ENCODE measurements at regions not wholly inside any gene's neighbourhood (a gene's known extent, or its start where the extent isn't known, plus 50 kb on each side); places are given as distances from the start of the nearest gene placed in this dataset.

GRCh38 chr11:112514011-112514740 lies 253.5 kb upstream of the PLET1 start:
- no peaks in the 10 kb centered on the region for H3K36me3 ChIP-seq

GRCh38 chr11:112516261-112516660 lies 255.6 kb upstream of the PLET1 start:
- no peaks in the 10 kb centered on the region for H4K20me1 ChIP-seq
- H3K36me3 ChIP-seq = no peaks in the 10 kb centered on the region
- no peaks in the 10 kb centered on the region for H3K27me3 ChIP-seq
- TF ChIP-seq Cebpa-rat (IDR thresholded peaks at IDR 0.05) = no peak
- no peak overlapping the region for H3K27ac ChIP-seq
- H3K4me3 ChIP-seq = no peak overlapping the region
- 0 out of 2 replicates have a peak, but pooled peaks cover 6% of the 10 kb centered on the region for H3K4me1 ChIP-seq
- no peaks in the 10 kb centered on the region for H3K9me3 ChIP-seq
- H3K9ac ChIP-seq = no peak overlapping the region
- no peak overlapping the region for H3K4me2 ChIP-seq

More at GRCh38 chr11:112514011-112514740, 253.5 kb upstream of the PLET1 start:
- Histone ChIP-seq H3K4me3 (no peak overlapping the region), H4K20me1 (no peaks in the 10 kb centered on the region), H3K9ac (no peak overlapping the region), H3K4me1 (0 out of 2 replicates have a peak, but pooled peaks cover 6% of the 10 kb centered on the region), H3K4me2 (no peak overlapping the region), H3K27me3 (no peaks in the 10 kb centered on the region), H3K27ac (no peak overlapping the region), H3K9me3 (no peaks in the 10 kb centered on the region)
- TF ChIP-seq Cebpa-rat (IDR thresholded peaks at IDR 0.05) = no peak

- H3K4me3 ChIP-seq = no peak overlapping the region
- no peak for TF ChIP-seq Cebpa-rat (IDR thresholded peaks at IDR 0.05)
- H3K27ac ChIP-seq = no peak overlapping the region
- no peaks in the 10 kb centered on the region for H4K20me1 ChIP-seq
- no peaks in the 10 kb centered on the region for H3K9me3 ChIP-seq
- H3K4me1 ChIP-seq = 0 out of 2 replicates have a peak, but pooled peaks cover 6% of the 10 kb centered on the region
- no peaks in the 10 kb centered on the region for H3K27me3 ChIP-seq
- H3K9ac ChIP-seq = no peak overlapping the region
- H3K36me3 ChIP-seq = no peaks in the 10 kb centered on the region
- no peak overlapping the region for H3K4me2 ChIP-seq
Measured at GRCh38 chr11:112516755-112517154, 256.1 kb upstream of the PLET1 start.

GRCh38 chr11:112518371-112518770 lies 257.7 kb upstream of the PLET1 start:
- TF ChIP-seq Cebpa-rat (IDR thresholded peaks at IDR 0.05) = no peak
- no peak overlapping the region for H3K27ac ChIP-seq
- H3K9me3 ChIP-seq = no peaks in the 10 kb centered on the region
- 0 out of 2 replicates have a peak, but pooled peaks cover 6% of the 10 kb centered on the region for H3K4me1 ChIP-seq
- H3K4me2 ChIP-seq = no peak overlapping the region
- no peak overlapping the region for H3K9ac ChIP-seq
- no peak overlapping the region for H3K4me3 ChIP-seq
- no peaks in the 10 kb centered on the region for H3K36me3 ChIP-seq
- no peaks in the 10 kb centered on the region for H3K27me3 ChIP-seq
- no peaks in the 10 kb centered on the region for H4K20me1 ChIP-seq

DNA sequence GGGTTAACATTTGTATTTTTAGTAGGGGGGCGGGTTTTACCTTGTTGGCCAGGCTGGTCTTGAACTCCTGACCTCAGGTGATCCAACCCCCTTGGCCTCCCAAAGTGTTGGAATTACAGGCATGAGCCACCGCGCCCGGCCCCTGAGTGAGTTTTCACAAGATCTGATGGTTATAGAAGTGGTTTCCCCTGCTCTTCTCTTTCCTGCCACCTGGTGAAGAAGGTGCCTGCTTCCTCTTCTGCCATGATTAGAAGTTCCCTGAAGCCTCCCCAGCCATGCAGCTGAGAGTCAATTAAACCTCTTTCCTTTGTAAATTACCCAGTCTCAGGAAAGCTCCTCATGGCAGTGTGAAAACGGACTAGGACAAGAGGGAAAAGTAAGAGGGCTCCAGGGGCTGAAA lies 259.1 kb upstream of the PLET1 start:
- TF ChIP-seq Cebpa-rat (IDR thresholded peaks at IDR 0.05) = no peak

GRCh38 chr11:112520354-112520753 lies 259.7 kb upstream of the PLET1 start:
- 0 out of 2 replicates have a peak, but pooled peaks cover 6% of the 10 kb centered on the region for H3K4me1 ChIP-seq
- no peaks in the 10 kb centered on the region for H3K9me3 ChIP-seq
- no peak overlapping the region for H3K9ac ChIP-seq
- no peaks in the 10 kb centered on the region for H3K36me3 ChIP-seq
- no peak for TF ChIP-seq Cebpa-rat (IDR thresholded peaks at IDR 0.05)
- H3K4me2 ChIP-seq = no peak overlapping the region
- no peak overlapping the region for H3K27ac ChIP-seq
- H3K27me3 ChIP-seq = no peaks in the 10 kb centered on the region
- H4K20me1 ChIP-seq = no peaks in the 10 kb centered on the region
- H3K4me3 ChIP-seq = no peak overlapping the region

More for the DNA sequence above, 259.1 kb upstream of the PLET1 start:
- Histone ChIP-seq H3K27me3 (no peaks in the 10 kb centered on the region), H3K27ac (no peak overlapping the region), H4K20me1 (no peaks in the 10 kb centered on the region), H3K9ac (no peak overlapping the region), H3K4me3 (no peak overlapping the region), H3K36me3 (no peaks in the 10 kb centered on the region), H3K4me1 (0 out of 2 replicates have a peak, but pooled peaks cover 6% of the 10 kb centered on the region), H3K4me2 (no peak overlapping the region), H3K9me3 (no peaks in the 10 kb centered on the region)

- no peak for TF ChIP-seq Cebpa-rat (IDR thresholded peaks at IDR 0.05)
- no peak overlapping the region for H3K4me2 ChIP-seq
Measured at GRCh38 chr11:112522536-112522935, 261.9 kb upstream of the PLET1 start.

GRCh38 chr11:112523031-112523430 lies 262.4 kb upstream of the PLET1 start:
- Histone ChIP-seq H3K27me3 (no peaks in the 10 kb centered on the region), H3K27ac (no peak overlapping the region), H3K4me1 (no peaks in the 10 kb centered on the region), H3K4me2 (no peak overlapping the region), H3K4me3 (no peak overlapping the region), H3K36me3 (no peaks in the 10 kb centered on the region), H3K9me3 (no peaks in the 10 kb centered on the region), H4K20me1 (no peaks in the 10 kb centered on the region), H3K9ac (no peak overlapping the region)
- TF ChIP-seq Cebpa-rat (IDR thresholded peaks at IDR 0.05) = no peak

More at GRCh38 chr11:112522536-112522935, 261.9 kb upstream of the PLET1 start:
- Histone ChIP-seq H3K4me3 (no peak overlapping the region), H4K20me1 (no peaks in the 10 kb centered on the region), H3K27ac (no peak overlapping the region), H3K4me1 (no peaks in the 10 kb centered on the region), H3K36me3 (no peaks in the 10 kb centered on the region), H3K27me3 (no peaks in the 10 kb centered on the region), H3K9ac (no peak overlapping the region), H3K9me3 (no peaks in the 10 kb centered on the region)

DNA sequence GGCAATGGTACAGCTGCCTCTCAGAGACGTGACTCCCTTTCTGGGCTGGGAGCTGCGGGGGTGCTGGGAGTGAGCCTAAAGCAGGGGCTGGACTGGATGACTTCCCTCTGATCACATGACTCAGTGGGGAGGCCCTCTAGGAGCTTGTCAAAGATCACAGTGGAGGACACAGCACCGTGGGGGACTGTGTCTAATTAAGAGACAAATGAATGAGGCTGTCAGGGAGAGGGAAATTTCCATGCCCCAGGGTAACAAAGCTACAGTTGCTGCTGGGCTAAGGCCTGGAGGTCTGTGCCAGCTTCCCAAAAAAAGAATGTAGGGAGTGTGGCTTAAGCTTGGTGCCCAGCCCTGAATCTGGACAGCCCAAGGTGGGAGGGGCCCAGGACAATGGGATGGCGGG lies 262.8 kb upstream of the PLET1 start:
- Histone ChIP-seq H3K4me2 (no peak overlapping the region), H3K4me3 (no peak overlapping the region)
- no peak for TF ChIP-seq Cebpa-rat (IDR thresholded peaks at IDR 0.05)

GRCh38 chr11:112523951-112524350 lies 263.3 kb upstream of the PLET1 start:
- no peaks in the 10 kb centered on the region for H3K27me3 ChIP-seq
- H3K36me3 ChIP-seq = no peaks in the 10 kb centered on the region
- H3K4me1 ChIP-seq = no peaks in the 10 kb centered on the region
- H3K4me3 ChIP-seq = no peak overlapping the region
- H3K4me2 ChIP-seq = no peak overlapping the region
- no peak overlapping the region for H3K9ac ChIP-seq
- H3K27ac ChIP-seq = no peak overlapping the region
- no peaks in the 10 kb centered on the region for H4K20me1 ChIP-seq
- H3K9me3 ChIP-seq = no peaks in the 10 kb centered on the region
- no peak for TF ChIP-seq Cebpa-rat (IDR thresholded peaks at IDR 0.05)

More for the DNA sequence above, 262.8 kb upstream of the PLET1 start:
- Histone ChIP-seq H3K27me3 (no peaks in the 10 kb centered on the region), H3K36me3 (no peaks in the 10 kb centered on the region), H4K20me1 (no peaks in the 10 kb centered on the region), H3K27ac (no peak overlapping the region), H3K4me1 (no peaks in the 10 kb centered on the region), H3K9ac (no peak overlapping the region), H3K9me3 (no peaks in the 10 kb centered on the region)

Data from BLaER1 (cell line).